Mesenchymal stem cell (in vitro differentiated cells and primary cell): ENCODE measurements at regions not wholly inside any gene's neighbourhood (a gene's known extent, or its start where the extent isn't known, plus 50 kb on each side); places are given as distances from the start of the nearest gene placed in this dataset.

Experiments
- DNase-seq: peaks from one replicate; pipeline ENCODE4 v3.0.0-alpha.2; 2013
- H2AFZ ChIP-seq: one replicate; pipeline ENCODE4 v1.6.1; 2013; ENCODE audit warnings: low read depth, mild to moderate bottlenecking, control low read depth, inconsistent platforms, low read length, moderate library complexity
- H2AK5ac ChIP-seq: 2 replicates; pipeline ENCODE4 v1.6.1; 2013; ENCODE audit warnings: low read length, moderate library complexity, mild to moderate bottlenecking, inconsistent platforms; ENCODE audit not compliant: severe bottlenecking
- H2BK120ac ChIP-seq: one replicate; pipeline ENCODE4 v1.6.1; 2013; ENCODE audit warnings: low read depth, mild to moderate bottlenecking, inconsistent platforms, low read length, moderate library complexity
- H2BK12ac ChIP-seq, 2 experiments: one replicate each; pipeline ENCODE4 v1.6.1; 2013; ENCODE audit warnings: inconsistent platforms in 2 of 2, low read length in 2 of 2, mild to moderate bottlenecking in 2 of 2, moderate library complexity in 2 of 2, control low read depth in 1 of 2
- H2BK15ac ChIP-seq: one replicate; pipeline ENCODE4 v1.6.1; 2013; ENCODE audit warnings: mild to moderate bottlenecking, low read depth, inconsistent platforms; ENCODE audit not compliant: poor library complexity, severe bottlenecking
- H2BK5ac ChIP-seq: 2 replicates; pipeline ENCODE4 v1.6.1; 2013; ENCODE audit warnings: low read depth, mild to moderate bottlenecking, low read length, control low read depth, inconsistent platforms; ENCODE audit not compliant: poor library complexity, severe bottlenecking
- H3K14ac ChIP-seq, 2 experiments: one replicate each; pipeline ENCODE4 v1.6.1; 2013; ENCODE audit warnings: inconsistent platforms in 2 of 2, low read length in 2 of 2, control low read depth in 1 of 2, mild to moderate bottlenecking in 1 of 2, moderate library complexity in 1 of 2
- H3K18ac ChIP-seq, 2 experiments: one replicate each; pipeline ENCODE4 v1.6.1; 2013; ENCODE audit warnings: inconsistent platforms in 2 of 2, low read length in 2 of 2, control low read depth in 1 of 2, low read depth in 1 of 2, mild to moderate bottlenecking in 1 of 2
- H3K23ac ChIP-seq, 2 experiments: one replicate each; pipeline ENCODE4 v1.6.1; 2013; ENCODE audit warnings: inconsistent platforms in 2 of 2, low read length in 2 of 2, mild to moderate bottlenecking in 2 of 2, moderate library complexity in 2 of 2, control low read depth in 1 of 2
- H3K27ac ChIP-seq: 2 replicates; pipeline ENCODE4 v1.5.1; 2013; ENCODE audit warnings: mild to moderate bottlenecking, moderate library complexity, low read length, control low read depth, inconsistent platforms; ENCODE audit not compliant: poor library complexity, severe bottlenecking
- H3K27me3 ChIP-seq, 2 experiments: 2 replicates each; pipeline versions ENCODE4 v1.6.1 to v1.7.0; 2013; ENCODE audit warnings: low read length in 2 of 2, mild to moderate bottlenecking in 2 of 2, moderate library complexity in 2 of 2, control low read depth in 1 of 2, inconsistent platforms in 1 of 2; ENCODE audit not compliant: control insufficient read depth in 1 of 2, insufficient read depth in 1 of 2
- H3K36me3 ChIP-seq, 2 experiments: 2 replicates each; pipeline versions ENCODE4 v1.6.1 to v1.7.0; 2013; ENCODE audit warnings: low read length in 2 of 2, control low read depth in 1 of 2, inconsistent platforms in 1 of 2, low read depth in 1 of 2, mild to moderate bottlenecking in 1 of 2; ENCODE audit not compliant: insufficient read depth in 2 of 2, control insufficient read depth in 1 of 2
- H3K4ac ChIP-seq, 2 experiments: one replicate each; pipeline ENCODE4 v1.6.1; 2013; ENCODE audit warnings: inconsistent platforms in 2 of 2, low read length in 2 of 2, mild to moderate bottlenecking in 2 of 2, moderate library complexity in 2 of 2, control low read depth in 1 of 2, low read depth in 1 of 2
- H3K4me1 ChIP-seq: 2 replicates; pipeline ENCODE4 v1.6.1; 2013; ENCODE audit warnings: low read depth, low read length, control low read depth; ENCODE audit not compliant: control insufficient read depth, insufficient read depth
- H3K4me2 ChIP-seq: 2 replicates; pipeline ENCODE4 v1.6.1; 2013; ENCODE audit warnings: low read length, mild to moderate bottlenecking, inconsistent platforms; ENCODE audit not compliant: poor library complexity, severe bottlenecking
- H3K4me3 ChIP-seq, 2 experiments: 2 replicates each; pipeline versions ENCODE4 v1.5.1 to v1.7.0; 2013; ENCODE audit warnings: low read length in 2 of 2, mild to moderate bottlenecking in 2 of 2, control low read depth in 1 of 2, low read depth in 1 of 2; ENCODE audit not compliant: insufficient read depth in 1 of 2
- H3K79me1 ChIP-seq: replicated peaks from 2 replicates; pipeline ENCODE4 v1.6.1; 2013; ENCODE audit warnings: mild to moderate bottlenecking, control low read depth, low read length, inconsistent platforms; ENCODE audit not compliant: poor library complexity, severe bottlenecking
- H3K9ac ChIP-seq: 2 replicates; pipeline ENCODE4 v1.7.0; 2013; ENCODE audit warnings: mild to moderate bottlenecking, low read length, moderate library complexity
- H3K9me3 ChIP-seq: 2 replicates; pipeline ENCODE4 v1.7.0; 2013; ENCODE audit warnings: mild to moderate bottlenecking, low read length; ENCODE audit not compliant: control insufficient read depth
- H4K8ac ChIP-seq: one replicate; pipeline ENCODE4 v1.6.1; 2013; ENCODE audit warnings: inconsistent platforms, mild to moderate bottlenecking, low read length, moderate library complexity
- H4K91ac ChIP-seq: one replicate; pipeline ENCODE4 v1.6.1; 2013; ENCODE audit warnings: mild to moderate bottlenecking, low read length, inconsistent platforms
- WGBS: methylation state at CpG from one replicate; pipeline ENCODE4 v1.1.7; 2013; ENCODE audit warnings: mixed read lengths; 5-methylcytosine and 5-hydroxymethylcytosine counted together

DNA sequence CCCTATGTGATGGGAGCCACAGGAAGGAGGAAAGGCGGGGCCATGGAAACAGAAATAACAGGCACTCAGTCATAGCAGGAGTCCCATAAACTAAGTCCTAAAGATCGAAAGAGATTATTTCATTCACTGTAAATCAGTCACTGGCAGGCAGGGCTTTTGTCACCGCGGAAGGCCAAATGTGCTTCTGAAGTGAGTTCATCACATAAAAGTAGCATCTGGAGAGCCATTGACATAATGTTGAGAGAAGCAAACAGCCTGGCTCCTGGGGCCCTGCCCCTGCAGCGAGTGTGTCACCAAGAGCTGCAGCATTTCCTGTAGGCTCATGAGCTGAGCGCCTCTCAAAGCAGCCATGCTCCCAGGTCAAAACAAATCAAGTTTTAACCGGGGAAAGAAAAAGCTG lies 476.2 kb downstream of the HAPSTR1 start:
- no peaks in the 10 kb centered on the region for H3K27me3 ChIP-seq
- no peak overlapping the region for H2BK120ac ChIP-seq
- H2AFZ ChIP-seq = no peak overlapping the region
- H3K36me3 ChIP-seq = no peaks in the 10 kb centered on the region
- no peaks in the 10 kb centered on the region for H3K79me1 ChIP-seq
- H2BK5ac ChIP-seq = no peak overlapping the region
- no peak overlapping the region for H4K91ac ChIP-seq
- H3K18ac ChIP-seq = no peak overlapping the region
- H3K4ac ChIP-seq = no peak overlapping the region
- no peaks in the 10 kb centered on the region for H3K9me3 ChIP-seq
- H3K4me1 ChIP-seq = no peaks in the 10 kb centered on the region
- WGBS = 50% methylated on average over 7 of the region's 7 CpGs
- H3K27ac ChIP-seq = no peak overlapping the region
- no peak overlapping the region for H3K14ac ChIP-seq
- H2BK12ac ChIP-seq = no peak overlapping the region
- no peak overlapping the region for H4K8ac ChIP-seq
- H2AK5ac ChIP-seq = no peak overlapping the region
- H3K23ac ChIP-seq = no peak overlapping the region
- no peak overlapping the region for H3K4me3 ChIP-seq
- no peak overlapping the region for H2BK15ac ChIP-seq
- H3K9ac ChIP-seq = no peak overlapping the region
- no peak overlapping the region for H3K4me2 ChIP-seq
- no peak for DNase-seq

GRCh38 chr16:9568261-9568660 lies 476.8 kb downstream of the HAPSTR1 start:
- H3K27ac ChIP-seq = no peak overlapping the region
- no peak overlapping the region for H2BK120ac ChIP-seq
- H3K9me3 ChIP-seq = no peaks in the 10 kb centered on the region
- no peak overlapping the region for H2AFZ ChIP-seq
- H2BK12ac ChIP-seq = no peak overlapping the region
- no peaks in the 10 kb centered on the region for H3K79me1 ChIP-seq
- no peaks in the 10 kb centered on the region for H3K4me1 ChIP-seq
- no peak overlapping the region for H2BK15ac ChIP-seq
- no peak overlapping the region for H3K9ac ChIP-seq
- no peak overlapping the region for H2AK5ac ChIP-seq
- no peaks in the 10 kb centered on the region for H3K27me3 ChIP-seq
- no peak overlapping the region for H2BK5ac ChIP-seq
- no peak for DNase-seq
- H4K8ac ChIP-seq = no peak overlapping the region
- no peak overlapping the region for H3K18ac ChIP-seq
- no peak overlapping the region for H3K4me3 ChIP-seq
- H3K4me2 ChIP-seq = no peak overlapping the region
- WGBS = 78% methylated on average over 1 of the region's 2 CpGs
- H3K36me3 ChIP-seq = no peaks in the 10 kb centered on the region
- no peak overlapping the region for H3K14ac ChIP-seq
- no peak overlapping the region for H4K91ac ChIP-seq
- H3K23ac ChIP-seq = no peak overlapping the region
- no peak overlapping the region for H3K4ac ChIP-seq

DNA sequence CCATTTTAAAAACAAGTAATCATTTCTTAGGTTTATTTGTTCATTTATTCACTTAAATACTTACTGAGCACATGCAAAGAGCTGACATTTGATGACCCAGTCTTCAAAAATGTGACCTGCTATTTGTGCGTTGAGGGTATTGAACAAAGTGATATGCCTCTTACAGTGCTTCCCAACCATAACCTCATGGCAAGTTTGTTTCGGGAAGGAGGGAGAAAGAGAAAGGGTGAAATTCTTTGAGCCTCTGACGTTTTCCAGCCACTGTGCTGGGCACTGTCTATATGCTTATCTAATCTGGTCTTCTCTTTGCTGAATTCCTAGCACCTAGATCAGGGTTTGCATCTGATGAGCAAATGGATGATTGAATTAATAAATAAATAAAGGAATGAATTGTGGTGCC lies 479.1 kb downstream of the HAPSTR1 start:
- no peaks in the 10 kb centered on the region for H3K27me3 ChIP-seq
- H3K36me3 ChIP-seq = no peaks in the 10 kb centered on the region
- no peak overlapping the region for H4K91ac ChIP-seq
- no peak overlapping the region for H2AK5ac ChIP-seq
- no peaks in the 10 kb centered on the region for H3K79me1 ChIP-seq
- H3K9ac ChIP-seq = no peak overlapping the region
- H3K27ac ChIP-seq = no peak overlapping the region
- H3K4me1 ChIP-seq = no peaks in the 10 kb centered on the region
- DNase-seq = no peak
- no peak overlapping the region for H2BK15ac ChIP-seq
- no peak overlapping the region for H2BK5ac ChIP-seq
- H3K18ac ChIP-seq = no peak overlapping the region
- H3K4me2 ChIP-seq = no peak overlapping the region
- H3K23ac ChIP-seq = no peak overlapping the region
- H2AFZ ChIP-seq = no peak overlapping the region
- no peak overlapping the region for H3K4ac ChIP-seq
- H3K9me3 ChIP-seq = no peaks in the 10 kb centered on the region
- WGBS = 45% methylated on average over 3 of the region's 3 CpGs
- no peak overlapping the region for H4K8ac ChIP-seq
- H3K14ac ChIP-seq = no peak overlapping the region
- no peak overlapping the region for H2BK120ac ChIP-seq
- H2BK12ac ChIP-seq = no peak overlapping the region
- H3K4me3 ChIP-seq = no peak overlapping the region

DNA sequence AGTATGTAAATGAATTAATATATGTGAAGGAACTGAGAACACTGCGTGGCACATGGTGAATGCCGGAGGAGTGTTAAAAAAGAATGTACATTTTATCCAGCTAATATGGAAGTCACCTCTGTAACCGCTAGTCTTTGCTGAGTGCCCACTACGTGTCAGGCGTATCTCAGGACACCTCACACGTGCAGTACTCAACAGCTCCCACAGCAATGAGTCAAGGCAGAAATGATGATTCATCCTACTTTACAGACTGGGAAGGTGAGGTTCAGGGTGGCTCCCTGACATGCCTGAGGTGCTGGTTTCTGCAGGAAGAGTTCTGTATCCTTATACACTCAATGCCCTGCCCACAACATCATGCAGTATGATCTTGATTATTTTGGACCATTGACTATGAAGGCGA lies 487.0 kb downstream of the HAPSTR1 start:
- Histone ChIP-seq H3K9ac (no peak overlapping the region), H3K79me1 (no peaks in the 10 kb centered on the region), H3K27ac (no peak overlapping the region), H3K4me1 (no peaks in the 10 kb centered on the region), H3K27me3 (no peaks in the 10 kb centered on the region), H3K4me3 (no peak overlapping the region), H4K91ac (no peak overlapping the region), H2BK15ac (no peak overlapping the region), H3K4me2 (no peak overlapping the region), H2AK5ac (no peak overlapping the region), H2AFZ (no peak overlapping the region), H2BK5ac (no peak overlapping the region), H3K36me3 (no peaks in the 10 kb centered on the region), H3K23ac (no peak overlapping the region), H3K9me3 (no peaks in the 10 kb centered on the region), H3K14ac (no peak overlapping the region), H2BK12ac (no peak overlapping the region), H3K4ac (no peak overlapping the region), H4K8ac (no peak overlapping the region), H2BK120ac (no peak overlapping the region), H3K18ac (no peak overlapping the region)
- DNase-seq = no peak
- 64% methylated on average over 6 of the region's 7 CpGs for WGBS
